ENCODE measurements at regions not wholly inside any gene's neighbourhood (a gene's known extent, or its start where the extent isn't known, plus 50 kb on each side); places are given as distances from the start of the nearest gene placed in this dataset.

GRCh38 chr5:67350618-67351201 is 154.1 kb upstream of the CD180 start:
- DNase-seq = peak; percentile 5

- no peak for DNase-seq
These were observed 153.6 kb upstream of the CD180 start for GRCh38 chr5:67350185-67350584.

DNA sequence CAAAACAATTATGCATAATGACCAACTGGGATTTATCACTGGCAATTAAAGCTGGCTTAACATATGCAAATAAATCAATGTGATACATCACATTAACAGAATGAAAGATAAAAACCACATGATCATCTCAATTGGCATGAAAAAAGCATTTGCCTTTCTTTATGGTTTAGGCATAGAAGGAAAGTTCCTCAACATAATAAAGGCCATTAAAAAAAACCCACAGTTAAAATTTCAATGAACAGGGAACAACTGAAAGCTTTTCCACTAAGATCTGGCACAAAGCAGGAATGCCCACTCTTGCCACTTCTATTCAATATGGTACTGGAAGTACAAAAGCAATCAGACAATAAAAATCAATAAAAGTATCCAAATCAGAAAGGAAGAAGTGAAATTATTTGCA is 151.2 kb upstream of the CD180 start:
- no peak for DNase-seq

GRCh38 chr5:67346611-67347010 is 150.0 kb upstream of the CD180 start:
- no peak for DNase-seq

DNA sequence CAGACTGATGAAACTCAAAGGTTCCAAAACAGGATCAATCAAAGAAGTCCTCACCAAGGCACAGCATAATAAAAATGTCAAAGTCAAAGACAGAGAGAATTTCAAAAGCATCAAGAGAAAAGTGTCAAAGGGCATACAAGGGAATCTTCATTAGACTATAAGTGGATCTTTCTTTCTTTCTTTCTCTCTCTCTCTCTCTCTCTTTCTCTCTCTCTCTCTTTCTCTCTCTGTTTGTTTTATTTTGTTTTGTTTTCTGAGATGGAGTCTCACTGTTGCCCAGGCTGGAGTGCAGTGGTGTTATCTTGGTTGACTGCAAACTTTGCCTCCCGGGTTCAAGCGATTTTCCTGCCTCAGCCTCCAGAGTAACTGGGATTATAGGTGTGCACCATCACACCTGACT is 148.3 kb upstream of the CD180 start:
- no peak for DNase-seq

- DNase-seq = no peak
These were observed 147.2 kb upstream of the CD180 start for GRCh38 chr5:67343835-67344234.

- DNase-seq = no peak
These were observed 144.9 kb upstream of the CD180 start for GRCh38 chr5:67341478-67341877.

DNA sequence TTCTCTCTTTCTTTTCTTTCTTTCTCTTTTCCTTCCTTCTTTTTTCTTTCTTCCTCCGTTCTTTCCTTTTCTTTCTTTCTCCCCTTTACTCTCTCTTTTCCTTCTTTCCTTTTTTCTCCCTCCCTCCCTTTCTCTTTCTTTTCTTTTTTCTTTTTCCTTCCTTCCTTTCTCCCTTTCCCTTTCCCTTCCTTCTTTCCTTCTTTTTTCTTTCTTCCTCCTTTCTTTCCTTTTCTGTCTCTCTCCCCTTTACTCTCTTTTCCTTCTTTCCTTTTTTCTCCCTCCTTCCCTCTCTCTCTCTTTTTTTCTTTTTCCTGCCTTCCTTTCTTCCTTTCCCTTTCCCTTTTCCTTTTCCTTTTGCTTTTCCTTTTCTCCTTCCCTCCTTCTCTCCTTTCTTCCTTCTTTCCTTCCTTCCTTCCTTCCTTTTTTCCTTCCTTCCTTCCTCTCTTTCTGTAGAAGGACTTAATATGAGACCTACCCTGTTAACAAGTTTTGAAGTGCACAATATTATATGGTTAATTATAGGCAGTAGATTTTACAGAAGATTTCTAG is 142.7 kb upstream of the CD180 start:
- DNase-seq = no peak

GRCh38 chr5:67338421-67338820 is 141.8 kb upstream of the CD180 start:
- no peak for DNase-seq

- no peak for DNase-seq
These were observed 141.2 kb upstream of the CD180 start for GRCh38 chr5:67337751-67338150.

DNA sequence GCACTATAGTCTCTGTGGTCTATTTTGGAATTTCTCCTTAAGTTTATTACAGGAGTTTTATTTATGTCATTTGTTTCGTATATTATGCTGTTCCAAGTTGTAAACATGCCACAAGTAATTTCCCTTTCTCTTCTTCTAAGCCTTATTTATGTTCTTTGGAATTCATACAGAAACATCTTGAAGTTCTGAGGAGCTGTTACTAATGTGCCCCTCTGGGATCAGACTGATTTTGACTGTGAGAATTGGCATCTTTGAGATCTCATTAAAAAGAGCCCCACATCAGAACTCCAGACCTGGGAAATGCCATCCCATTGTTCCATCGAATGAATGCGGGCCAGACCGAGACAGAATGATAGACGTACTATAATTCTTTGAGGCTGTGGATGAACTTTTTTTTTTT is 138.8 kb upstream of the CD180 start:
- DNase-seq = no peak

DNA sequence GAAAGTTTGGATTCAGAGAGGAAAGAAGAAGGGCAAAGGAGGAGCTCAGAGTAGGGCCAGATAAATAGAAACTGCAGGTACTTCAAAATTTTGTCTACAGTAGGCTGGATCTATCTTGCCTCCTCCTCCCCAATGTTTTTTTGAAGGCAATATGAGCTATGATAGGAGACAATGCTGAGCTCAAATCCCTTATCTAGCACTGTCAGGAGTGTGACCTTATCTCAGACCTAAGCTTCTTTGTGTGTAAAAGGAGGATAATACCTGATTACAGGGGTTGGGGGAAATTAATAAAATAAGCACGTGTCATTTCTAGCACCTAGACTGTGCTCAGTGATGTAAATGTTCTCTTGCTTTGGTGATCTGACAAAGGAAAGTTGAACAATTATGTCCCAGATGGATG is 137.8 kb upstream of the CD180 start:
- no peak for DNase-seq

DNA sequence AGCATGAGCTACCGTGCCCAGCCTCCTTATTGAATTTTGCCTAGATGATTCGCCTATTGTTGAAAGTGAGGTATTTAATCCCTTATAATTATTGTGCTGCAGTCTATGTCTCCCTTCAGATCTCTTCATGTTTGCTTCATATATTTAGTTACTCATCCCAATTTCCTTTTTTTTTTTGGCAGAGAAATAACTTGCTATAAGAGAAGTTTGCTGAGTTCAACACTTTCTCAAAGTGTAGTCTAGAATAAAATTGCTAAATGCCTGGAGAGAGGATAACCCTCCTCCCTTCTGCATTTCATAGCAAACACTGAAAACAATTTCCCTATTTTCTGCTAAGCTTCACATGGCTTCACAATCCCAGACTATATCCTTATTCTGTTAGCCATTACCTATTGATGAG is 136.6 kb upstream of the CD180 start:
- DNase-seq = no peak

DNA sequence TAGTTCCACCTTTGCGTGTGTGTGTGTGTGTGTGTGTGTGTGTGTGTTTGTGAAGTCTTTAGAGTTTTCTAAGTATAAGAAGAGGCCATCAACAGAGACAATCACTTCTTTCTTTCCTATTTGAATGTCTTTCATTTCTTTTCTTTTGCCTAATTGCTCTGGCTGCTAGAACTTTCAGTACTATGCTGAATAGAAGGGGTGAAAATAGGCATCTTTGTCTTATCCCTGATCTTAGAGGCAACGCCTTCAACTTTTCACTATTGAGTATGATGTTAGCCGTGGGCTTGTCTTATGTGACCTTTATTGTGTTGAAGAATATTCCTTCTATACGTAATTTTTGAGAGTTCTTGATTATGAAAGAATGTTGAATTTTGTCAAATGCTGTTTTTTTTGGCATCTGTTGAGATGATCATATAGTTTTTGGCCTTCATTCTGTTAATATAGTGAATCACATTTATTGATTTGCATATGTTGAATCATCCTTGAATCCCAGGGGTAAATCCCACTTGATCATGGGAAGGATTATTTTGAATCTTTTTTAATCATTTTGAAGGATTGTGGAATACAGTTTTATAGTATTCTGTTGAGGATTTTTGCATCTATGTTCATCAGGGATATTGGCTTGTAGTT is 134.8 kb upstream of the CD180 start:
- no peak for DNase-seq

DNA sequence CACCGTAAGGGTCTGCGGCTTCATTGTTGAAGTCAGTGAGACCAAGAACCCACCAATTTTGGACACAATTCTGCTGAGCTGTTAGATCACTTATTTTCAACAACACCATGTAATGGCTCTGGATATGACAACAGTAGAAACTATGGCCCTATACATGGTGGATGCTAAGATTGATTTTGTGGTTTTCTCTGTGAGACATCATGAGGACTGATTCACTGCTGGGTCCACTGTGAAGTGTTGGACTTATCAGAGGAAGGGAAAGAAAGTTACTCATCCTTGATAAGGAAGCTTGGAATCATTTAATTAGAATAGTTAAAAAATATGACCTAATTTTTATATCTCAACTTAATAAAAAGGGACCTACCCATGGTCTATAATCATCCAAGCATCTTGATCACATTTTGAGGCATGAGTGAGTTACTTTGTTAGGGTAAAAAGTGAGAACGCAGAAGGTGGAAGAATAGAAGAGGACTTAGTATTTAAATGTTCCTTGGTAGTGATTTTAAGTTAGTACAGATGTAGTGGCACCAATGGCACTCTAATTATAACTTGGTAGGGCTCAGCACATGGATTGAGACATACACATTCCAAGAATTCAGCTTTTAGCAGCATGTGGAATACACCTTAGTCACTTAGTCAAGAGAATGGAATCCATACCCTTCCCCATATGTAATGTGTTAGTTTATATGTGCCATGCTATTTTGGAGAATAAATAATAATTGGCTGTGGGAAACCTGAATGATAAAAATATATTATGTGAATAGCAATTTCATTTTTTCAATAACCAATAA is 123.5 kb upstream of the CD180 start:
- no peak for DNase-seq

DNA sequence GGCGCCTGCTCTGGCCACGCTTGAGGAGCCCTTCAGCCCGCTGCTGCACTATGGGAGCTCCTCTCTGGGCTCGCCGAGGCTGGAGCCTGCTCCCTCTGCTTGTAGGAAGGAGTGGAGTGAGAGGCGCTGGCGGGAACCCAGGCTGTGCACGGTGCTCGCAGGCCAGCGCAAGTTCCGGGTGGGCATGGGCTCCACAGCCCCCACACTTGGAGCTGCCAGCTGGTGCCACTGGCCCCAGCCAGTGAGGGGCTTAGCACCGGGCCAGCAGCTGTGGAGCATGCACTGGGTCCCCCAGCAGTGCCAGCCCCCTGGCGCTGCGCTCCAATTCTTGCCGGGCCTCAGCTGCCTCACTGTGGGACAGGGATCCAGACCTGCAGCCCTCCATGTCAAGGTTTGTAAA is 122.1 kb upstream of the CD180 start:
- no peak for DNase-seq

- DNase-seq = no peak
These were observed 121.0 kb upstream of the CD180 start for GRCh38 chr5:67317603-67318002.

GRCh38 chr5:67316695-67317094 is 120.1 kb upstream of the CD180 start:
- DNase-seq = no peak

DNA sequence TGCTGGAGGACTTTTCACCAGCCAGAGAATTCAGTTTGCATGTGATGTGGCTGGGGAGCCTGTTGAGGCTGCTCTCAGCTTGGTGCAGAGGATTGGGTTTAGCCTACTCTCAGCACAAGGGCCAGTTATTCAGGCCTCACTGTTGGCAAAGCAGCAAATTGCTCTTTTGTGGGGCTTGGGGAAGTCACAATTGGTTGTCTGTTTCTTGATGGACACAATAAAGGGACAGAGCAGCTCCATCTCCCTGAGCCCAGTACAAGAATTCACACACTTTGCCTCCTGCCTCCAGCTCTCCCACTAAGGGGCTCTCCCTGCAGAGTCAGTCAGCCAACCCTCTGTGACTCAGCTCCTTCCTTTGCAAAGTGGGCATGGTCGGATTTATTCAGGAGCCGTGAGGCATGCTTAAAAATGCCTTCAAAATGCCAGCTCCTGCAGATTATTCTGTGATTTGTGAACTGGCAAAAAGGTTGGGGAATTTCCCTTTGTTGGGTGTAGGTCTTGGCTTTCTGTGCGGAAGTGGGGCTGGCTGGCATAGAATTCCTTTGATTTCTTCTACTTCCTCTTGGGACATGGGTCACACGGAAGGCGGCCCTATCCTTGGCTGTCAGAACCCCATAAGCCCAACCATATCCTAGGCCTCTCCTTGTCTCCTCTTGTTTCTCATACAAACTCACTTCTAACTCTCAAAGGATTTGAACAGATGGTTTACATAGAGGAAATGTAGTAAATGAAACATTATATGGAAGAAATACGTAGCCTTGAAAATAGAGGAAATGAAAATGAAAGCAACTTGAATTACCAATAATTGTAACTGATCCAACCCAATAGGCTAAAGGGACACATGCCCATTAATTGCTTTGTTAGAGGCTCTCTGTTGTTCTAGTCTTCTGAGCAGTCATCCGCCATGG is 118.7 kb upstream of the CD180 start:
- DNase-seq = no peak

- no peak for DNase-seq
These were observed 115.1 kb upstream of the CD180 start for GRCh38 chr5:67311701-67312100.

GRCh38 chr5:67311208-67311607 is 114.6 kb upstream of the CD180 start:
- DNase-seq = no peak

GRCh38 chr5:67310740-67311139 is 114.1 kb upstream of the CD180 start:
- no peak for DNase-seq

DNA sequence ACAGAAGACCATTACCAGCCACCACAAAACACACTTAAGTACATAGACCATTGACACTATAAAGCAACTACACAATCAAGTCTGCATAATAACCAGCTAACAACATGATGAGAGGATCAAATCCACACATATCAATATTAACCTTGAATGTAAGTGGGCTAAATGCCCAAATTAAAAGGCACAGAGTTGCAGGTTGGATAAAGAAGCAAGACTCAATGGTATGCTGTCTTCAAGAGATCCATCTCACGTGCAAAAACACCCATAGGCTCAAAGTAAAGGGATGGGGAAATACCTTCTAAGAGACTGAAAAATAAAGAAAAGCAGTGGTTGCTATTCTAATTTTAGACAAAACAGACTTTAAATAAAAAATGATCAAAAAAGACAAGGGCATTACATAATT is 113.6 kb upstream of the CD180 start:
- DNase-seq = no peak
